K562 (cell line): ENCODE measurements at regions not wholly inside any gene's neighbourhood (a gene's known extent, or its start where the extent isn't known, plus 50 kb on each side); places are given as distances from the start of the nearest gene placed in this dataset.

Source experiments
- EZH2 ChIP-seq: IDR thresholded peaks from 2 replicates; pipeline ENCODE4 v1.6.1; 2012; ENCODE audit warnings: low read depth, mild to moderate bottlenecking, inconsistent platforms, low read length, borderline replicate concordance
- HCFC1 ChIP-seq: IDR thresholded peaks from 2 replicates; pipeline ENCODE4 v1.6.1; 2012; ENCODE audit warnings: low read depth, low read length, improper control_type of control experiment
- NEUROD1 ChIP-seq: fragments of 150-350 bp; IDR thresholded peaks from 2 replicates; pipeline ENCODE4 v1.6.1; 2014; ENCODE audit warnings: borderline replicate concordance, low read length, low read depth; ENCODE audit not compliant: partially characterized antibody
- RBM14 ChIP-seq: fragments of 200-400 bp; formaldehyde crosslinking; IDR thresholded peaks from 2 replicates; pipeline ENCODE4 v1.6.1; 2018; ENCODE audit warnings: low read depth, mild to moderate bottlenecking, low read length, moderate library complexity, borderline replicate concordance; ENCODE audit not compliant: insufficient read depth
- SIRT6 ChIP-seq: IDR thresholded peaks from one replicate; pipeline ENCODE4 v1.6.1; 2012; ENCODE audit warnings: low read depth, mild to moderate bottlenecking, control low read depth, inconsistent platforms, low read length, moderate library complexity
- SRSF7 ChIP-seq: fragments of 200-400 bp; formaldehyde crosslinking; optimal IDR thresholded peaks from 2 replicates; pipeline ENCODE3; 2017; ENCODE audit warnings: mild to moderate bottlenecking, low read depth, low read length
- XRCC5 ChIP-seq: fragments of 200-400 bp; formaldehyde crosslinking; IDR thresholded peaks from 2 replicates; pipeline ENCODE4 v1.6.1; 2017; ENCODE audit warnings: low read depth, mild to moderate bottlenecking, low read length
- ZFX ChIP-seq: sonication (generic); formaldehyde crosslinking; IDR thresholded peaks from 2 replicates; pipeline ENCODE4 v1.8.0; 2022; ENCODE audit warnings: mild to moderate bottlenecking, missing genetic modification reagents, moderate library complexity
- TF ChIP-seq, protein P1 (sequence below): fragments of 450-650 bp; IDR thresholded peaks from 2 replicates; pipeline ENCODE4 v1.6.1; 2016; ENCODE audit warnings: low read depth, mild to moderate bottlenecking, moderate library complexity
- TF ChIP-seq, protein P2 (sequence below): fragments of 450-650 bp; formaldehyde crosslinking; conservative IDR thresholded peaks from 2 replicates; pipeline ENCODE4 v1.4.0; 2022; ENCODE audit warnings: mild to moderate bottlenecking, missing genetic modification characterization
- TF ChIP-seq, protein P3 (sequence below): fragments of 250-450 bp; sonication (Bioruptor Pico); IDR thresholded peaks from 2 replicates; pipeline ENCODE4 v1.8.0; 2022; ENCODE audit warnings: inconsistent platforms

DNA sequence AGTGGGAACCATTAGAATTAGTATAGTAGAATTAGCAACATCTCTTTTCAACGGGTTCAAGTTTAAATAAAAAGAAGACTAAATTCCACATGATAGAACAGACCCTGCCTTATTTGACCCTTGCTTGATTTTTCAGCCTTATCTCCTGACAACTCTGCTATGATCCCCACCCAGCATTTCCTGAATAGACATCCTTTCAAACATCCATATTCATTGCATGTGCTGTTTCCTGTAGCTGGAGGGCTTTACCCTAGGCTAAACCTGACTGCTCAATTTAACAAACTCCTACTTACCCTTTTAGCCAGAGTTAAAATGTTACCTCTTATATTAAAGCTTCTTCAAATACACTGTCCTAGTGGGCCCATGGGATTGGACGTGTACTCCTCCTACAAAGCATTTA lies 594.8 kb upstream of the ARID1B start (continued):
- TF ChIP-seq, protein P1, sequence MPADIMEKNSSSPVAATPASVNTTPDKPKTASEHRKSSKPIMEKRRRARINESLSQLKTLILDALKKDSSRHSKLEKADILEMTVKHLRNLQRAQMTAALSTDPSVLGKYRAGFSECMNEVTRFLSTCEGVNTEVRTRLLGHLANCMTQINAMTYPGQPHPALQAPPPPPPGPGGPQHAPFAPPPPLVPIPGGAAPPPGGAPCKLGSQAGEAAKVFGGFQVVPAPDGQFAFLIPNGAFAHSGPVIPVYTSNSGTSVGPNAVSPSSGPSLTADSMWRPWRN = no peak
- TF ChIP-seq NEUROD1 (no peak), EZH2 (no peak), ZFX (no peak), SRSF7 (no peak), XRCC5 (no peak), HCFC1 (no peak), RBM14 (no peak), SIRT6 (no peak)
- TF ChIP-seq, protein P2, sequence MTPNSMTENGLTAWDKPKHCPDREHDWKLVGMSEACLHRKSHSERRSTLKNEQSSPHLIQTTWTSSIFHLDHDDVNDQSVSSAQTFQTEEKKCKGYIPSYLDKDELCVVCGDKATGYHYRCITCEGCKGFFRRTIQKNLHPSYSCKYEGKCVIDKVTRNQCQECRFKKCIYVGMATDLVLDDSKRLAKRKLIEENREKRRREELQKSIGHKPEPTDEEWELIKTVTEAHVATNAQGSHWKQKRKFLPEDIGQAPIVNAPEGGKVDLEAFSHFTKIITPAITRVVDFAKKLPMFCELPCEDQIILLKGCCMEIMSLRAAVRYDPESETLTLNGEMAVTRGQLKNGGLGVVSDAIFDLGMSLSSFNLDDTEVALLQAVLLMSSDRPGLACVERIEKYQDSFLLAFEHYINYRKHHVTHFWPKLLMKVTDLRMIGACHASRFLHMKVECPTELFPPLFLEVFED (CRISPR knock-in tag) = no peak
- TF ChIP-seq, protein P3, sequence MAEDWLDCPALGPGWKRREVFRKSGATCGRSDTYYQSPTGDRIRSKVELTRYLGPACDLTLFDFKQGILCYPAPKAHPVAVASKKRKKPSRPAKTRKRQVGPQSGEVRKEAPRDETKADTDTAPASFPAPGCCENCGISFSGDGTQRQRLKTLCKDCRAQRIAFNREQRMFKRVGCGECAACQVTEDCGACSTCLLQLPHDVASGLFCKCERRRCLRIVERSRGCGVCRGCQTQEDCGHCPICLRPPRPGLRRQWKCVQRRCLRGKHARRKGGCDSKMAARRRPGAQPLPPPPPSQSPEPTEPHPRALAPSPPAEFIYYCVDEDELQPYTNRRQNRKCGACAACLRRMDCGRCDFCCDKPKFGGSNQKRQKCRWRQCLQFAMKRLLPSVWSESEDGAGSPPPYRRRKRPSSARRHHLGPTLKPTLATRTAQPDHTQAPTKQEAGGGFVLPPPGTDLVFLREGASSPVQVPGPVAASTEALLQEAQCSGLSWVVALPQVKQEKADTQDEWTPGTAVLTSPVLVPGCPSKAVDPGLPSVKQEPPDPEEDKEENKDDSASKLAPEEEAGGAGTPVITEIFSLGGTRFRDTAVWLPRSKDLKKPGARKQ (CRISPR knock-in tag) = no peak
